H9 (cell line): ENCODE measurements at regions not wholly inside any gene's neighbourhood (a gene's known extent, or its start where the extent isn't known, plus 50 kb on each side); places are given as distances from the start of the nearest gene placed in this dataset.

ENCODE experiments used
- DNase-seq: peaks from one replicate; pipeline ENCODE4 v3.0.0-alpha.2; 2017
- H2AFZ ChIP-seq: one replicate; pipeline ENCODE4 v1.6.1; 2013; ENCODE audit warnings: mild to moderate bottlenecking, low read length, control low read depth, moderate library complexity
- H2AK5ac ChIP-seq: 2 replicates; pipeline ENCODE4 v1.6.1; 2013; ENCODE audit warnings: low read length, control low read depth, mixed read lengths; ENCODE audit not compliant: insufficient read length
- H2BK120ac ChIP-seq: one replicate; pipeline ENCODE4 v1.6.1; 2013; ENCODE audit warnings: low read depth, mild to moderate bottlenecking, low read length, control low read depth, inconsistent platforms; ENCODE audit not compliant: poor library complexity, severe bottlenecking
- H2BK12ac ChIP-seq: 2 replicates; pipeline ENCODE4 v1.6.1; 2013; ENCODE audit warnings: low read length, control low read depth, mixed read lengths, low read depth; ENCODE audit not compliant: insufficient read length
- H2BK15ac ChIP-seq: 2 replicates; pipeline ENCODE4 v1.6.1; 2013; ENCODE audit warnings: low read depth, low read length, control low read depth
- H2BK20ac ChIP-seq: one replicate; pipeline ENCODE4 v1.6.1; 2013; ENCODE audit warnings: low read depth, mild to moderate bottlenecking, low read length, control low read depth, inconsistent platforms; ENCODE audit not compliant: poor library complexity, severe bottlenecking
- H2BK5ac ChIP-seq: 2 replicates; pipeline ENCODE4 v1.6.1; 2013; ENCODE audit warnings: low read length, control low read depth, mixed read lengths; ENCODE audit not compliant: insufficient read length
- H3K14ac ChIP-seq: 2 replicates; pipeline ENCODE4 v1.6.1; 2013; ENCODE audit warnings: low read length, control low read depth; ENCODE audit not compliant: insufficient read depth
- H3K18ac ChIP-seq: 2 replicates; pipeline ENCODE4 v1.6.1; 2013; ENCODE audit warnings: low read depth, mild to moderate bottlenecking, mixed read lengths, low read length, control low read depth; ENCODE audit not compliant: insufficient read length
- H3K23ac ChIP-seq: 2 replicates; pipeline ENCODE4 v1.6.1; 2013; ENCODE audit warnings: low read length, control low read depth, mixed read lengths, low read depth; ENCODE audit not compliant: insufficient read length
- H3K23me2 ChIP-seq: 2 replicates; pipeline ENCODE4 v1.6.1; 2013; ENCODE audit warnings: low read depth, mild to moderate bottlenecking, mixed read lengths, low read length, control low read depth; ENCODE audit not compliant: insufficient read length, poor library complexity, severe bottlenecking
- H3K27ac ChIP-seq: 2 replicates; pipeline ENCODE4 v1.5.1; 2013; ENCODE audit warnings: low read length, control low read depth, mixed read lengths, low read depth; ENCODE audit not compliant: insufficient read length
- H3K27me3 ChIP-seq: 2 replicates; pipeline ENCODE4 v1.6.1; 2013; ENCODE audit warnings: low read length, control low read depth, inconsistent platforms; ENCODE audit not compliant: insufficient read depth
- H3K4ac ChIP-seq: 2 replicates; pipeline ENCODE4 v1.6.1; 2013; ENCODE audit warnings: low read depth, mild to moderate bottlenecking, control low read depth, inconsistent platforms, low read length, moderate library complexity
- H3K4me1 ChIP-seq: 2 replicates; pipeline ENCODE4 v1.6.1; 2013; ENCODE audit warnings: low read length, control low read depth, inconsistent platforms; ENCODE audit not compliant: insufficient read depth
- H3K4me2 ChIP-seq: 2 replicates; pipeline ENCODE4 v1.6.1; 2013; ENCODE audit warnings: low read length, control low read depth, mixed read lengths; ENCODE audit not compliant: insufficient read length, insufficient read depth
- H3K56ac ChIP-seq: 2 replicates; pipeline ENCODE4 v1.6.1; 2013; ENCODE audit warnings: low read depth, mild to moderate bottlenecking, mixed read lengths, low read length, control low read depth; ENCODE audit not compliant: insufficient read length
- H3K79me1 ChIP-seq: 2 replicates; pipeline ENCODE4 v1.6.1; 2013; ENCODE audit warnings: low read depth, mild to moderate bottlenecking, moderate library complexity, low read length, control low read depth, inconsistent platforms; ENCODE audit not compliant: insufficient read depth, poor library complexity, severe bottlenecking
- H3K79me2 ChIP-seq: 2 replicates; pipeline ENCODE4 v1.6.1; 2013; ENCODE audit warnings: low read length, control low read depth, inconsistent platforms; ENCODE audit not compliant: insufficient read depth
- H3K9ac ChIP-seq: 2 replicates; pipeline ENCODE4 v1.6.1; 2013; ENCODE audit warnings: low read length, control low read depth, mixed read lengths; ENCODE audit not compliant: insufficient read length; ENCODE audit errors: extremely low read depth
- H3K9me3 ChIP-seq: one replicate; pipeline ENCODE4 v1.6.1; 2013; ENCODE audit warnings: low read depth, low read length, inconsistent platforms; ENCODE audit not compliant: control insufficient read depth
- H3T11ph ChIP-seq: one replicate; pipeline ENCODE4 v1.6.1; 2013; ENCODE audit warnings: mild to moderate bottlenecking, low read length, control low read depth, inconsistent platforms
- H4K20me1 ChIP-seq: one replicate; pipeline ENCODE4 v1.6.1; 2013; ENCODE audit not compliant: control insufficient read depth, insufficient read length, insufficient read depth
- H4K5ac ChIP-seq: 2 replicates; pipeline ENCODE4 v1.6.1; 2013; ENCODE audit warnings: low read depth, mild to moderate bottlenecking, mixed read lengths, low read length, control low read depth; ENCODE audit not compliant: insufficient read length
- H4K8ac ChIP-seq: replicated peaks from 2 replicates; pipeline ENCODE4 v1.6.1; 2013; ENCODE audit warnings: low read length, control low read depth, mixed read lengths, low read depth; ENCODE audit not compliant: insufficient read length
- H4K91ac ChIP-seq: 2 replicates; pipeline ENCODE4 v1.6.1; 2013; ENCODE audit warnings: low read depth, mild to moderate bottlenecking, moderate library complexity, mixed read lengths, low read length, control low read depth; ENCODE audit not compliant: insufficient read length
- H3K27ac Mint-ChIP-seq, 3 experiments: 2 replicates in 2 of 3; 3 replicates in 1 of 3; pipeline ENCODE4 v1.8.0; 2020 to 2021; ENCODE audit warnings: mixed read lengths in 3 of 3, mild to moderate bottlenecking in 1 of 3, moderate library complexity in 1 of 3
- H3K27me3 Mint-ChIP-seq: 2 replicates; pipeline ENCODE4 v1.8.0; 2021; ENCODE audit warnings: low read depth, mild to moderate bottlenecking, moderate library complexity, mixed read lengths
- H3K36me3 Mint-ChIP-seq, 3 experiments: 2 replicates in 2 of 3; 3 replicates in 1 of 3; pipeline ENCODE4 v1.8.0; 2020 to 2021; ENCODE audit warnings: low read depth in 3 of 3, mixed read lengths in 3 of 3; ENCODE audit not compliant: insufficient read depth in 1 of 3
- H3K4me1 Mint-ChIP-seq, 2 experiments: 2 replicates each; pipeline ENCODE4 v1.8.0; 2020; ENCODE audit warnings: mixed read lengths in 2 of 2
- H3K4me3 Mint-ChIP-seq, 2 experiments: 2 replicates in 1 of 2; 3 replicates in 1 of 2; pipeline ENCODE4 v1.8.0; 2020 to 2021; ENCODE audit warnings: mild to moderate bottlenecking in 2 of 2, mixed read lengths in 2 of 2, moderate library complexity in 1 of 2
- H3K9me3 Mint-ChIP-seq, 2 experiments: 2 replicates in 1 of 2; 3 replicates in 1 of 2; pipeline ENCODE4 v1.8.0; 2020; ENCODE audit warnings: mild to moderate bottlenecking in 2 of 2, mixed read lengths in 2 of 2, moderate library complexity in 1 of 2
- CTCF ChIP-seq: fragments of 200-600 bp; sonication (generic); conservative IDR thresholded peaks from 3 replicates; pipeline ENCODE4 v1.8.0; 2021; ENCODE audit warnings: antibody characterized with exemption, mild to moderate bottlenecking
- WGBS: extraction: QIAGEN DNeasy Blood & Tissue Kit; methylation state at CpG from one replicate; pipeline ENCODE4 v1.1.7; 2013; ENCODE audit warnings: missing lambda C conversion rate, low lambda C conversion rate, mixed read lengths; ENCODE audit not compliant: insufficient read length; ENCODE audit errors: extremely low coverage; 5-methylcytosine and 5-hydroxymethylcytosine counted together

GRCh38 chr3:147184794-147185193, 221.5 kb downstream of the ZIC4 start:
- no peaks in the 10 kb centered on the region for H3K9me3 Mint-ChIP-seq
- Histone ChIP-seq H3K9me3 (no peaks in the 10 kb centered on the region), H3K23ac (no peak overlapping the region), H3K14ac (no peak overlapping the region), H4K8ac (no peak overlapping the region), H3K79me1 (no peaks in the 10 kb centered on the region), H3T11ph (no peak overlapping the region), H4K91ac (no peak overlapping the region), H3K56ac (no peak overlapping the region), H4K5ac (no peak overlapping the region), H3K23me2 (no peaks in the 10 kb centered on the region), H3K4me1 (no peaks in the 10 kb centered on the region), H3K4me2 (no peak overlapping the region), H4K20me1 (no peaks in the 10 kb centered on the region), H2AK5ac (no peak overlapping the region), H2BK5ac (no peak overlapping the region), H3K27ac (no peak overlapping the region), H3K18ac (no peak overlapping the region), H2BK20ac (no peak overlapping the region), H3K4ac (no peak overlapping the region), H2BK120ac (no peak overlapping the region), H3K79me2 (no peaks in the 10 kb centered on the region), H3K27me3 (no peaks in the 10 kb centered on the region), H2BK12ac (no peak overlapping the region), H3K9ac (no peak overlapping the region), H2BK15ac (no peak overlapping the region), H2AFZ (no peak overlapping the region)
- H3K27me3 Mint-ChIP-seq, result no peaks in the 10 kb centered on the region
- DNase-seq, result no peak
- no peaks in the 10 kb centered on the region for H3K36me3 Mint-ChIP-seq
- H3K4me1 Mint-ChIP-seq, result no peaks in the 10 kb centered on the region
- TF ChIP-seq CTCF, result no peak
- no peak overlapping the region for H3K4me3 Mint-ChIP-seq
- no peak overlapping the region for H3K27ac Mint-ChIP-seq
- WGBS, result no CpG with 5 or more reads among the region's 2 CpGs
